Keratinocyte (primary cell): ENCODE measurements at regions not wholly inside any gene's neighbourhood (a gene's known extent, or its start where the extent isn't known, plus 50 kb on each side); places are given as distances from the start of the nearest gene placed in this dataset.

Experiments used
- DNase-seq: peaks from one replicate; pipeline ENCODE4 v3.0.0-alpha.2; 2011; ENCODE audit warnings: low read depth, missing footprints, low spot score
- FAIRE-seq: peaks from 2 replicates; lab custom pipeline; 2011; peaks lifted over from hg19 to GRCh38; lab: Jason Lieb, UNC
- H2AFZ ChIP-seq: 2 replicates; pipeline ENCODE4 v1.6.0; 2012; ENCODE audit warnings: low read length, control low read depth, inconsistent platforms; ENCODE audit not compliant: control insufficient read depth
- H3K27ac ChIP-seq: 2 replicates; pipeline ENCODE4 v1.5.1; 2011; ENCODE audit warnings: low read length; ENCODE audit not compliant: control insufficient read depth, insufficient read depth
- H3K27me3 ChIP-seq: 3 replicates; pipeline ENCODE4 v1.6.0; 2011; ENCODE audit warnings: low read length; ENCODE audit not compliant: control insufficient read depth, insufficient read depth; ENCODE audit errors: extremely low read depth
- H3K36me3 ChIP-seq, 2 experiments: 2 replicates in 1 of 2; 3 replicates in 1 of 2; pipeline ENCODE4 v1.5.1; 2011; ENCODE audit warnings: low read length in 2 of 2, mild to moderate bottlenecking in 1 of 2; ENCODE audit not compliant: control insufficient read depth in 2 of 2, insufficient read depth in 2 of 2; ENCODE audit errors: extremely low read depth in 1 of 2
- H3K4me1 ChIP-seq: 3 replicates; pipeline ENCODE4 v1.5.1; 2011; ENCODE audit warnings: low read length; ENCODE audit not compliant: control insufficient read depth, insufficient read depth; ENCODE audit errors: extremely low read depth
- H3K4me2 ChIP-seq: 3 replicates; pipeline ENCODE4 v1.6.0; 2011; ENCODE audit warnings: low read depth, low read length; ENCODE audit not compliant: control insufficient read depth, insufficient read depth; ENCODE audit errors: extremely low read depth
- H3K4me3 ChIP-seq, 3 experiments: fragments of 200-600 bp in 1 of 3; sonication (generic) in 1 of 3; 2 replicates in 2 of 3; 3 replicates in 1 of 3; pipeline ENCODE4 v1.5.1; 2011 to 2016; ENCODE audit warnings: low read length in 3 of 3, mild to moderate bottlenecking in 3 of 3, control low read depth in 2 of 3, inconsistent platforms in 1 of 3, low read depth in 1 of 3, mixed read lengths in 1 of 3, mixed run types in 1 of 3, moderate library complexity in 1 of 3; ENCODE audit not compliant: control insufficient read depth in 2 of 3, insufficient read depth in 2 of 3; ENCODE audit errors: extremely low read depth in 1 of 3
- H3K79me2 ChIP-seq: 2 replicates; pipeline ENCODE4 v1.6.0; 2012; ENCODE audit warnings: low read length; ENCODE audit not compliant: control insufficient read depth, insufficient read depth
- H3K9ac ChIP-seq: 3 replicates; pipeline ENCODE4 v1.6.0; 2011; ENCODE audit warnings: low read length; ENCODE audit not compliant: control insufficient read depth, insufficient read depth; ENCODE audit errors: extremely low read depth
- H3K9me1 ChIP-seq: 3 replicates; pipeline ENCODE4 v1.6.0; 2011; ENCODE audit warnings: low read length; ENCODE audit not compliant: control insufficient read depth, insufficient read depth; ENCODE audit errors: extremely low read depth
- H3K9me3 ChIP-seq: 2 replicates; pipeline ENCODE4 v1.5.1; 2012; ENCODE audit warnings: low read depth, low read length; ENCODE audit not compliant: control insufficient read depth
- H4K20me1 ChIP-seq: 3 replicates; pipeline ENCODE4 v1.6.0; 2011; ENCODE audit warnings: low read length; ENCODE audit not compliant: control insufficient read depth, insufficient read depth; ENCODE audit errors: extremely low read depth
- CTCF ChIP-seq, 3 experiments: IDR thresholded peaks in 1 of 3; conservative IDR thresholded peaks in 1 of 3; optimal IDR thresholded peaks in 1 of 3; 2 replicates in 2 of 3; 3 replicates in 1 of 3; pipeline versions ENCODE3 to v1.5.1; 2011; ENCODE audit warnings: low read length in 3 of 3, mild to moderate bottlenecking in 3 of 3, moderate library complexity in 2 of 3, control low read depth in 1 of 3, inconsistent platforms in 1 of 3; ENCODE audit not compliant: insufficient read depth in 2 of 3; ENCODE audit errors: extremely low read depth in 1 of 3
- EZH2 ChIP-seq: IDR thresholded peaks from one replicate; pipeline ENCODE4 v1.6.1; 2012; ENCODE audit warnings: inconsistent platforms, mild to moderate bottlenecking, low read length, moderate library complexity
- dilution Hi-C: fragments of 300-500 bp; cut with MboI; formaldehyde crosslinking; loops from one replicate; pipeline ENCODE4 v1.7.0; 2020; ENCODE audit warnings: low sequenced_read_pairs; ENCODE audit not compliant: extremely low pct_ligation_motif_present

- peak; percentile 59 for DNase-seq
Measured at GRCh38 chr11:88016392-88017170, 158.7 kb downstream of the RAB38 start.

GRCh38 chr11:88015170-88015569 is 160.1 kb downstream of the RAB38 start:
- Histone ChIP-seq H3K79me2 (no peaks in the 10 kb centered on the region), H3K27me3 (no peaks in the 10 kb centered on the region), H3K9me3 (no peaks in the 10 kb centered on the region), H3K4me2 (no peak overlapping the region), H3K9ac (no peak overlapping the region), H3K36me3 (no peaks in the 10 kb centered on the region), H3K9me1 (no peaks in the 10 kb centered on the region), H3K27ac (no peak overlapping the region), H2AFZ (no peak overlapping the region), H4K20me1 (no peaks in the 10 kb centered on the region), H3K4me3 (no peak overlapping the region), H3K4me1 (no peaks in the 10 kb centered on the region)
- TF ChIP-seq EZH2: no peak
- dilution Hi-C loops: loop anchor here (25.0 kb wide), 1 partner anchor 522 kb away; no protein-coding TSS in a partner anchor
- DNase-seq (no peak), FAIRE-seq (no peak)

More at GRCh38 chr11:88016392-88017170, 158.7 kb downstream of the RAB38 start:
- peak; percentile 87 for FAIRE-seq
- Histone ChIP-seq H3K4me3 (no peak overlapping the region), H3K36me3 (no peaks in the 10 kb centered on the region), H3K4me2 (no peak overlapping the region), H2AFZ (no peak overlapping the region), H3K9ac (no peak overlapping the region), H3K27ac (no peak overlapping the region), H3K4me1 (no peaks in the 10 kb centered on the region), H3K79me2 (no peaks in the 10 kb centered on the region), H3K27me3 (no peaks in the 10 kb centered on the region), H3K9me3 (no peaks in the 10 kb centered on the region), H3K9me1 (no peaks in the 10 kb centered on the region), H4K20me1 (no peaks in the 10 kb centered on the region)
- dilution Hi-C loops: loop anchor here (25.0 kb wide), 1 partner anchor 521 kb away; no protein-coding TSS in a partner anchor
- TF ChIP-seq CTCF (optimal IDR thresholded peaks at IDR 0.05 in 1 of 3, IDR thresholded peaks at IDR 0.05 in 1 of 3, conservative IDR thresholded peaks at IDR 0.05 in 1 of 3; ENCODE audit: extremely low read depth in 1 of 3, insufficient read depth in 2 of 3, low read length in 3 of 3) (peak; percentile 56 to 79 (median 77)), EZH2 (no peak)
